ENCODE measurements at regions not wholly inside any gene's neighbourhood (a gene's known extent, or its start where the extent isn't known, plus 50 kb on each side); places are given as distances from the start of the nearest gene placed in this dataset.

GRCh38 chr5:16326137-16326536 is 139.5 kb downstream of the ZNF622 start:
- no peak overlapping the region for H3K56ac ChIP-seq (replicated peaks; ENCODE audit: insufficient read length, low read depth, low read length)
- H2BK20ac ChIP-seq (ENCODE audit: low read length), result no peak overlapping the region
- H4K20me1 ChIP-seq (replicated peaks in 1 of 2; ENCODE audit: control insufficient read depth in 1 of 2, insufficient read depth in 2 of 2, low read length in 2 of 2), result no peaks in the 10 kb centered on the region
- no peak overlapping the region for H2AK5ac ChIP-seq (ENCODE audit: low read depth, low read length)
- H3K9me3 ChIP-seq (ENCODE audit: insufficient read depth in 2 of 2, low read depth in 1 of 2, low read length in 1 of 2), result no peaks in the 10 kb centered on the region
- no peaks in the 10 kb centered on the region for H3K23me2 ChIP-seq (ENCODE audit: low read depth, low read length)
- CTCF ChIA-PET (ENCODE audit: partially characterized antibody), result interaction anchor here (0.8 to 1.4 kb wide), 4 partner anchors 14 to 165 kb away, joined by 3 to 6 read pairs (median 4); no protein-coding TSS in a partner anchor
- H4K5ac ChIP-seq (ENCODE audit: insufficient read length, low read depth, low read length), result no peak overlapping the region
- no peak overlapping the region for H3K9ac ChIP-seq (replicated peaks in 1 of 4; ENCODE audit: extremely low read depth in 1 of 4, low read depth in 3 of 4, low read length in 3 of 4)
- no peak overlapping the region for H2BK120ac ChIP-seq (replicated peaks; ENCODE audit: low read depth, low read length)
- H3K4me2 ChIP-seq (ENCODE audit: insufficient read depth in 1 of 2, low read depth in 2 of 2, low read length in 2 of 2), result no peak overlapping the region
- H3K36me3 ChIP-seq (ENCODE audit: control insufficient read depth in 2 of 4, insufficient read depth in 4 of 4, low read length in 3 of 4), result no peaks in the 10 kb centered on the region
- H3K18ac ChIP-seq (ENCODE audit: extremely low read depth, low read length), result no peak overlapping the region
- H3K27ac ChIP-seq (ENCODE audit: low read depth, low read length), result no peak overlapping the region
- H3K4me3 ChIP-seq (ENCODE audit: extremely low read depth in 1 of 4, insufficient read depth in 2 of 4, low read depth in 3 of 4, low read length in 4 of 4), result no peak overlapping the region
- TF ChIP-seq BACH1 (IDR thresholded peaks at IDR 0.05; ENCODE audit: low read length) (no peak), MAFK (IDR thresholded peaks at IDR 0.05; ENCODE audit: low read depth, low read length) (no peak), KDM1A (IDR thresholded peaks at IDR 0.05; ENCODE audit: borderline replicate concordance, low read length) (no peak), KDM4A (IDR thresholded peaks at IDR 0.05; ENCODE audit: low read depth, low read length, severe bottlenecking) (no peak), TAF1 (IDR thresholded peaks at IDR 0.05; ENCODE audit: low read depth, low read length) (no peak), HDAC6 (IDR thresholded peaks at IDR 0.05; ENCODE audit: low read depth, low read length) (no peak), CBX8 (IDR thresholded peaks at IDR 0.05; ENCODE audit: borderline replicate concordance, low read depth, low read length) (no peak), PHF8 (conservative IDR thresholded peaks at IDR 0.05; ENCODE audit: low read depth, low read length) (no peak), CBX5 (IDR thresholded peaks at IDR 0.05; ENCODE audit: low read depth, low read length) (no peak), USF2 (IDR thresholded peaks at IDR 0.05; ENCODE audit: low read length) (no peak), POLR2AphosphoS5 (IDR thresholded peaks at IDR 0.05; ENCODE audit: low read depth, low read length) (no peak), RXRA (IDR thresholded peaks at IDR 0.05; ENCODE audit: insufficient read depth, low read depth, low read length) (no peak)
- TF ChIP-seq, protein P1, sequence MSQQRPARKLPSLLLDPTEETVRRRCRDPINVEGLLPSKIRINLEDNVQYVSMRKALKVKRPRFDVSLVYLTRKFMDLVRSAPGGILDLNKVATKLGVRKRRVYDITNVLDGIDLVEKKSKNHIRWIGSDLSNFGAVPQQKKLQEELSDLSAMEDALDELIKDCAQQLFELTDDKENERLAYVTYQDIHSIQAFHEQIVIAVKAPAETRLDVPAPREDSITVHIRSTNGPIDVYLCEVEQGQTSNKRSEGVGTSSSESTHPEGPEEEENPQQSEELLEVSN (IDR thresholded peaks at IDR 0.05), result no peak
- H3K79me1 ChIP-seq (ENCODE audit: low read depth, low read length), result no peaks in the 10 kb centered on the region
- no peak overlapping the region for H2BK5ac ChIP-seq (ENCODE audit: low read depth, low read length)
- H2BK12ac ChIP-seq (ENCODE audit: low read depth, low read length), result no peak overlapping the region
- H3K23ac ChIP-seq (ENCODE audit: insufficient read length), result no peak overlapping the region
- POLR2A ChIA-PET (ENCODE audit: partially characterized antibody), result no interaction called here
- WGBS, 2 experiments (ENCODE audit: extremely low coverage in 1 of 2, insufficient coverage in 1 of 2, insufficient read length in 1 of 2, insufficient replicate concordance in 2 of 2, low coverage in 1 of 2, low lambda C conversion rate in 2 of 2, missing lambda C conversion rate in 1 of 2), result 92% methylated on average over 7 of the region's 7 CpGs; no CpG with 5 or more reads in 1 of the 2 experiments
- no peaks in the 10 kb centered on the region for H3K79me2 ChIP-seq (ENCODE audit: control insufficient read depth in 1 of 2, insufficient read depth in 2 of 2, low read length in 2 of 2)
- H4K8ac ChIP-seq (ENCODE audit: extremely low read depth, insufficient read depth, low read length), result no peak overlapping the region
- H2BK15ac ChIP-seq (ENCODE audit: low read length), result no peak overlapping the region
- FAIRE-seq (no peak), DNase-seq (ENCODE audit: low read depth in 1 of 2, low spot score in 2 of 2) (no peak)
- no peak overlapping the region for H3K4ac ChIP-seq (replicated peaks; ENCODE audit: insufficient read length, low read depth, low read length)
- H3K14ac ChIP-seq (ENCODE audit: insufficient read length), result no peak overlapping the region
- no peaks in the 10 kb centered on the region for H3K27me3 ChIP-seq (replicated peaks in 1 of 4; ENCODE audit: control insufficient read depth in 3 of 4, extremely low read depth in 1 of 4, insufficient read depth in 3 of 4, low read length in 3 of 4)
- no peak overlapping the region for H4K91ac ChIP-seq (replicated peaks; ENCODE audit: insufficient read length, low read length)
- no peaks in the 10 kb centered on the region for H3K4me1 ChIP-seq (replicated peaks in 1 of 4; ENCODE audit: control insufficient read depth in 3 of 4, insufficient read depth in 4 of 4, low read length in 3 of 4)
- H2AFZ ChIP-seq (ENCODE audit: low read length), result 0 out of 2 replicates have a peak overlapping the region, but pooled peaks have one; percentile 58
